A673 (cell line): ENCODE measurements at regions not wholly inside any gene's neighbourhood (a gene's known extent, or its start where the extent isn't known, plus 50 kb on each side); places are given as distances from the start of the nearest gene placed in this dataset.

Source experiments
- BruUV-seq: library from RNA; stranded (reverse); fragments of 400-500 nt; replicated peaks from 2 replicates; lab custom pipeline; 2021; lab: Mats Ljungman, UMichigan
- CTCF ChIA-PET: fragments of 300-600 bp; sonication (Branson Sonifier 250); formaldehyde crosslinking; loops from one replicate; lab custom pipeline; 2022; ENCODE audit warnings: antibody characterized with exemption; lab: Charles Lee
- POLR2A ChIA-PET: fragments of 300-600 bp; sonication (Branson Sonifier 250); formaldehyde crosslinking; loops from one replicate; lab custom pipeline; 2022; ENCODE audit warnings: antibody characterized with exemption; ENCODE audit not compliant: low non-redundant PET; lab: Charles Lee
- DNase-seq: peaks from one replicate; pipeline ENCODE4 v3.0.0-alpha.2; 2015; ENCODE audit warnings: low spot score
- H3K27ac ChIP-seq: fragments of 200-600 bp; sonication (generic); 2 replicates; pipeline ENCODE4 v1.5.1; 2016; ENCODE audit warnings: mixed run types, low read depth, mild to moderate bottlenecking, mixed read lengths, antibody characterized with exemption, low read length; ENCODE audit not compliant: poor library complexity, severe bottlenecking
- H3K27me3 ChIP-seq: fragments of 200-600 bp; sonication (generic); replicated peaks from 2 replicates; pipeline ENCODE4 v1.6.1; 2017; ENCODE audit warnings: mixed run types, low read depth, mild to moderate bottlenecking, mixed read lengths, antibody characterized with exemption, low read length; ENCODE audit not compliant: insufficient read depth, poor library complexity
- H3K36me3 ChIP-seq: fragments of 200-600 bp; sonication (generic); 2 replicates; pipeline ENCODE4 v1.6.1; 2016; ENCODE audit warnings: mixed run types, mild to moderate bottlenecking, mixed read lengths, antibody characterized with exemption, low read length; ENCODE audit not compliant: insufficient read depth, poor library complexity, severe bottlenecking
- H3K4me1 ChIP-seq: fragments of 200-600 bp; sonication (generic); 2 replicates; pipeline ENCODE4 v1.6.1; 2017; ENCODE audit warnings: mixed run types, mild to moderate bottlenecking, mixed read lengths, antibody characterized with exemption, low read length; ENCODE audit not compliant: insufficient read depth, poor library complexity, severe bottlenecking
- H3K4me3 ChIP-seq: fragments of 200-600 bp; sonication (generic); 2 replicates; pipeline ENCODE4 v1.5.1; 2016; ENCODE audit warnings: low read depth, mixed run types, mild to moderate bottlenecking, mixed read lengths, low read length; ENCODE audit not compliant: poor library complexity, severe bottlenecking
- H3K9me3 ChIP-seq: fragments of 200-600 bp; sonication (generic); 2 replicates; pipeline ENCODE4 v1.6.1; 2016; ENCODE audit warnings: mixed run types, low read depth, mild to moderate bottlenecking, mixed read lengths, antibody characterized with exemption, low read length; ENCODE audit not compliant: poor library complexity, severe bottlenecking
- CTCF ChIP-seq: fragments of 300-800, 200-600 bp; sonication (generic); conservative IDR thresholded peaks from 2 replicates; pipeline ENCODE4 v1.5.1; 2017; ENCODE audit warnings: low read depth, mild to moderate bottlenecking, antibody characterized with exemption, low read length, moderate library complexity, mixed read lengths
- EZH2 ChIP-seq: fragments of 200-600 bp; sonication (generic); IDR thresholded peaks from 2 replicates; pipeline ENCODE4 v1.6.1; 2017; ENCODE audit warnings: borderline replicate concordance, low read depth, mild to moderate bottlenecking, mixed read lengths, antibody characterized with exemption, low read length; ENCODE audit not compliant: poor library complexity, severe bottlenecking
- intact Hi-C: fragments of 100-400 bp; cut with micrococcal nuclease; formaldehyde crosslinking; loops from one replicate; pipeline ENCODE4 v1.10.0; 2022; ENCODE audit not compliant: unreplicated experiment

- TF ChIP-seq EZH2 = no peak
- TF ChIP-seq CTCF = no peak
- Histone ChIP-seq H3K9me3 (no peaks in the 10 kb centered on the region), H3K27ac (no peak overlapping the region), H3K4me3 (no peak overlapping the region), H3K4me1 (no peaks in the 10 kb centered on the region), H3K36me3 (no peaks in the 10 kb centered on the region), H3K27me3 (peaks cover 65% of the 10 kb centered on the region)
- intact Hi-C loops = no loop called here
- no TSS peak for BruUV-seq
- no peak for DNase-seq
- POLR2A ChIA-PET = no interaction called here
- CTCF ChIA-PET = no interaction called here
These were observed 91.2 kb downstream of the AIPL1 start for GRCh38 chr17:6343736-6344135.

GRCh38 chr17:6343191-6343590 lies 91.7 kb downstream of the AIPL1 start:
- H3K36me3 ChIP-seq = no peaks in the 10 kb centered on the region
- peaks cover 63% of the 10 kb centered on the region for H3K27me3 ChIP-seq
- DNase-seq = no peak
- ChIA-PET POLR2A (no interaction called here), CTCF (no interaction called here)
- TF ChIP-seq CTCF (no peak), EZH2 (no peak)
- no peaks in the 10 kb centered on the region for H3K9me3 ChIP-seq
- intact Hi-C loops = no loop called here
- no peaks in the 10 kb centered on the region for H3K4me1 ChIP-seq
- no peak overlapping the region for H3K4me3 ChIP-seq
- BruUV-seq = no TSS peak
- no peak overlapping the region for H3K27ac ChIP-seq

GRCh38 chr17:6340708-6341107 lies 94.2 kb downstream of the AIPL1 start:
- Histone ChIP-seq H3K4me3 (no peak overlapping the region), H3K4me1 (no peaks in the 10 kb centered on the region), H3K27ac (no peak overlapping the region), H3K9me3 (no peaks in the 10 kb centered on the region), H3K27me3 (peaks cover 64% of the 10 kb centered on the region), H3K36me3 (no peaks in the 10 kb centered on the region)
- intact Hi-C loops = no loop called here
- no peak for TF ChIP-seq EZH2
- no peak for TF ChIP-seq CTCF
- CTCF ChIA-PET = no interaction called here
- DNase-seq = no peak
- no TSS peak for BruUV-seq
- POLR2A ChIA-PET = no interaction called here
